ENCODE measurements at regions not wholly inside any gene's neighbourhood (a gene's known extent, or its start where the extent isn't known, plus 50 kb on each side); places are given as distances from the start of the nearest gene placed in this dataset.

GRCh38 chr7:109354552-109354951 lies 784.9 kb downstream of the DNAJB9 start:
- no peak for TF ChIP-seq YY1 (IDR thresholded peaks at IDR 0.05; ENCODE audit: insufficient read depth, insufficient read length)
- TF ChIP-seq SUZ12 (IDR thresholded peaks at IDR 0.05; ENCODE audit: extremely low read depth, insufficient read depth, insufficient read length) = no peak
- no peak for TF ChIP-seq ZNF274 (IDR thresholded peaks at IDR 0.05; ENCODE audit: low read depth, low read length)
- no peak for DNase-seq (ENCODE audit: low read depth, low spot score)
- no peak overlapping the region for H3K4me3 ChIP-seq (ENCODE audit: insufficient read length, low read depth)
- H3K9me3 ChIP-seq (ENCODE audit: insufficient read depth, low read length) = no peaks in the 10 kb centered on the region
- no peak overlapping the region for H3K9ac ChIP-seq (ENCODE audit: insufficient read length, low read depth)
- H3K27me3 ChIP-seq (ENCODE audit: insufficient read depth, insufficient read length) = no peaks in the 10 kb centered on the region
- H3K36me3 ChIP-seq (ENCODE audit: insufficient read depth, insufficient read length, low read length) = no peaks in the 10 kb centered on the region
- H3K4me1 ChIP-seq (ENCODE audit: insufficient read depth, insufficient read length) = no peaks in the 10 kb centered on the region

DNA sequence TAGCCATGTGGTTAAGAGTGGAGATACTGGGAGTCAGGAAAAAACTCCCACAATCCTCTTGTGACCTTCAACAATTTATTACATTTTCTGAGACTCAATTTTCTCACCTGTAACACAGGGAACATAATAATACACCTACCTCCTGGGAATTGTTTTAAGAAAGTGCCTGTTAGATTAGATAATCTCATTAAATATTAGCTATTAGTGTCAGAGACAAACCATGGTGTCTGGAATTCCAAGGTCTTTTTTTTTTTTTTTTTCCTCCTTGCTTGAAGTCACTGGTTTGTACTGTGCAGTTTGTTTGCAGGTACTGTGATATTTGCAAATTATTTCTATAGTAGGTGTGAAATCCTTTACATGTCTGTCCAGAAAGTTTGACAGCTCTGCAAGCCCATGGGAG lies 806.1 kb downstream of the DNAJB9 start:
- H3K4me1 ChIP-seq (ENCODE audit: insufficient read depth, insufficient read length) = no peaks in the 10 kb centered on the region
- no peaks in the 10 kb centered on the region for H3K9me3 ChIP-seq (ENCODE audit: insufficient read depth, low read length)
- H3K9ac ChIP-seq (ENCODE audit: insufficient read length, low read depth) = no peak overlapping the region
- no peaks in the 10 kb centered on the region for H3K27me3 ChIP-seq (ENCODE audit: insufficient read depth, insufficient read length)
- no peaks in the 10 kb centered on the region for H3K36me3 ChIP-seq (ENCODE audit: insufficient read depth, insufficient read length, low read length)
- H3K4me3 ChIP-seq (ENCODE audit: insufficient read length, low read depth) = no peak overlapping the region
- no peak for DNase-seq (ENCODE audit: low read depth, low spot score)
- TF ChIP-seq SUZ12 (IDR thresholded peaks at IDR 0.05; ENCODE audit: extremely low read depth, insufficient read depth, insufficient read length) = no peak
- no peak for TF ChIP-seq YY1 (IDR thresholded peaks at IDR 0.05; ENCODE audit: insufficient read depth, insufficient read length)
- no peak for TF ChIP-seq ZNF274 (IDR thresholded peaks at IDR 0.05; ENCODE audit: low read depth, low read length)

DNA sequence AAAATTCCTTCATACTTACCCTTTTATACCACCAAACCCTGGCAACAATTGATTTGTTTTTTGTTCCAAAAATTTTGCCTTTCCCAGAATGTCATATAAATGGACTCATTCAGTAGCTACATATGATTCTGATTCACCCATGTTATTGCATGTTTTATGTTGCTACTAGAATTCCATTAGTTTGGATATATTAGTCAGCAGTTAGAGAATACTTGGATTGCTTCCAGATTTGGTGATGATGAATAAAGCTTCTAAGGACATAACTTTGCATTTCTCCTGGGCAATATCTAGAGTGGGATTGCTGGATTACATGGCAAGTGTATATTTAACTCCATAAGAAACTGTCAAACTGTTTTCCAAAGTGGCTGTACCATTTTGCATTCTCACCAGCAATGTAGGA lies 806.9 kb downstream of the DNAJB9 start:
- Histone ChIP-seq H3K9ac (ENCODE audit: insufficient read length, low read depth) (no peak overlapping the region), H3K9me3 (ENCODE audit: insufficient read depth, low read length) (no peaks in the 10 kb centered on the region), H3K4me1 (ENCODE audit: insufficient read depth, insufficient read length) (no peaks in the 10 kb centered on the region), H3K4me3 (ENCODE audit: insufficient read length, low read depth) (no peak overlapping the region), H3K27me3 (ENCODE audit: insufficient read depth, insufficient read length) (no peaks in the 10 kb centered on the region), H3K36me3 (ENCODE audit: insufficient read depth, insufficient read length, low read length) (no peaks in the 10 kb centered on the region)
- DNase-seq (ENCODE audit: low read depth, low spot score) = no peak
- TF ChIP-seq SUZ12 (IDR thresholded peaks at IDR 0.05; ENCODE audit: extremely low read depth, insufficient read depth, insufficient read length) = no peak
- TF ChIP-seq ZNF274 (IDR thresholded peaks at IDR 0.05; ENCODE audit: low read depth, low read length) = no peak
- no peak for TF ChIP-seq YY1 (IDR thresholded peaks at IDR 0.05; ENCODE audit: insufficient read depth, insufficient read length)

DNA sequence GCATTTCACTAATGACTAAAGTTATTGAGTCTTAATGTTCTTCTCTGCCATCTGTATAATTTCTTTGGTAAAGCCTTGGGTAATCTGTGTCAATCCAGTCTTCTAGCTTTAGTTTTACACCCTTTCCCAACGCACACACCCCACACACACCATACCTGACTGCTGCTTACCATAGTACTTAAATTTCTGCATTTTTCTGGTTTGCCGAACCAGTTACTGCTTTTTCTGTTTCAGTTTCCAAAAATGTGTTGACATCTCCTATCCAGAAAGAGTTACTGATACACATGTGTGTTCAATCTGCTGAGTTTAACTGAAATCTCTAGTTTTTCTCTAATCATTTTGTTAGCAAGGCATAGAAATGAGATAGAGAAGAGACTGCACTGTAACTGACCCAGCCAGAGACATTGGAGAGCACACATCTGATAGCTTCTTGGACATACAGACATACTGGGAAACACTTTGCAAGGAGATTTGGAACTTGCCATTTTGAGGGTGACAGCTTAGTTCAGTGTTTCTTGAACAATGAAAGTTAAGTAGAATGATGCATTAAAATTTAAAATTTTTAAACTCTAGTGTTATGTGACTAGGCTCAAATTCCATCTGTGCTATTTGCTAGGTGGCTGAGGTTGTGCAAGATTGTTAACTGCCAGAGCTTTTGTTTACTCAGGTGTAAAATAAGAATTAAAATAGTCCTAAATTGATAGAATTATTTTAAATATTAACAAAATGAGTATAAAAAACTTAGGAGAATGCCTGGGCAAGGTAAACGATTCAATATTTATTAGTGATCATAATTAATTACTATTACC lies 807.6 kb downstream of the DNAJB9 start:
- Histone ChIP-seq H3K9ac (ENCODE audit: insufficient read length, low read depth) (no peak overlapping the region), H3K27me3 (ENCODE audit: insufficient read depth, insufficient read length) (no peaks in the 10 kb centered on the region), H3K36me3 (ENCODE audit: insufficient read depth, insufficient read length, low read length) (no peaks in the 10 kb centered on the region), H3K4me3 (ENCODE audit: insufficient read length, low read depth) (no peak overlapping the region), H3K4me1 (ENCODE audit: insufficient read depth, insufficient read length) (no peaks in the 10 kb centered on the region), H3K9me3 (ENCODE audit: insufficient read depth, low read length) (no peaks in the 10 kb centered on the region)
- TF ChIP-seq YY1 (IDR thresholded peaks at IDR 0.05; ENCODE audit: insufficient read depth, insufficient read length) = no peak
- no peak for TF ChIP-seq ZNF274 (IDR thresholded peaks at IDR 0.05; ENCODE audit: low read depth, low read length)
- TF ChIP-seq SUZ12 (IDR thresholded peaks at IDR 0.05; ENCODE audit: extremely low read depth, insufficient read depth, insufficient read length) = no peak
- no peak for DNase-seq (ENCODE audit: low read depth, low spot score)

DNA sequence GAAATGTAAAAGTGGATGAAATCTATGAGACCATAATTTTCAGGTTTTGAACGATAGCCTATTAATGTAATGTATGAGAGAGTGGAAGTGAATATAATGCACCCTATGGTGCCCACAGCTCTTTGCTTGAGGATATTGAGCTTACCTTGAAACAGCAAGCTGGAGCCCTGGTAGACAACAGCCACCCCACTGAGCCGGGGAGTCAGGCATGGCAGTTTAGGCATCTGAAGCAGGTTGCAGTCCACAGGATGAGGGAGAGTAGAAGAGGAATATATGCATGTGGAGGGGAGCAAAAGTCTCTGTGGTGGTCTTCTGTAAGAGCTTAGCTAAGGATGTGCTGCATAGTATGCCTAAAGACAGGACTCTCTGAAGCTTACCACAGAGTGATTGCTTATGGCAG lies 817.3 kb downstream of the DNAJB9 start:
- H3K9ac ChIP-seq (ENCODE audit: insufficient read length, low read depth) = no peak overlapping the region
- no peak for DNase-seq (ENCODE audit: low read depth, low spot score)
- H3K4me3 ChIP-seq (ENCODE audit: insufficient read length, low read depth) = no peak overlapping the region
- H3K27me3 ChIP-seq (ENCODE audit: insufficient read depth, insufficient read length) = no peaks in the 10 kb centered on the region
- H3K4me1 ChIP-seq (ENCODE audit: insufficient read depth, insufficient read length) = no peaks in the 10 kb centered on the region
- no peak for TF ChIP-seq ZNF274 (IDR thresholded peaks at IDR 0.05; ENCODE audit: low read depth, low read length)
- no peak for TF ChIP-seq YY1 (IDR thresholded peaks at IDR 0.05; ENCODE audit: insufficient read depth, insufficient read length)
- TF ChIP-seq SUZ12 (IDR thresholded peaks at IDR 0.05; ENCODE audit: extremely low read depth, insufficient read depth, insufficient read length) = no peak
- no peaks in the 10 kb centered on the region for H3K36me3 ChIP-seq (ENCODE audit: insufficient read depth, insufficient read length, low read length)
- H3K9me3 ChIP-seq (ENCODE audit: insufficient read depth, low read length) = no peaks in the 10 kb centered on the region

- no peak overlapping the region for H3K9ac ChIP-seq (ENCODE audit: insufficient read length, low read depth)
- H3K4me1 ChIP-seq (ENCODE audit: insufficient read depth, insufficient read length) = no peaks in the 10 kb centered on the region
- no peak for TF ChIP-seq YY1 (IDR thresholded peaks at IDR 0.05; ENCODE audit: insufficient read depth, insufficient read length)
- no peak for TF ChIP-seq SUZ12 (IDR thresholded peaks at IDR 0.05; ENCODE audit: extremely low read depth, insufficient read depth, insufficient read length)
- TF ChIP-seq ZNF274 (IDR thresholded peaks at IDR 0.05; ENCODE audit: low read depth, low read length) = no peak
- H3K9me3 ChIP-seq (ENCODE audit: insufficient read depth, low read length) = no peaks in the 10 kb centered on the region
- H3K36me3 ChIP-seq (ENCODE audit: insufficient read depth, insufficient read length, low read length) = no peaks in the 10 kb centered on the region
- H3K27me3 ChIP-seq (ENCODE audit: insufficient read depth, insufficient read length) = no peaks in the 10 kb centered on the region
- DNase-seq (ENCODE audit: low read depth, low spot score) = no peak
- H3K4me3 ChIP-seq (ENCODE audit: insufficient read length, low read depth) = no peak overlapping the region
Observed at GRCh38 chr7:109387530-109387929, 817.9 kb downstream of the DNAJB9 start.

- Histone ChIP-seq H3K4me3 (ENCODE audit: insufficient read length, low read depth) (no peak overlapping the region), H3K9ac (ENCODE audit: insufficient read length, low read depth) (no peak overlapping the region), H3K9me3 (ENCODE audit: insufficient read depth, low read length) (no peaks in the 10 kb centered on the region), H3K4me1 (ENCODE audit: insufficient read depth, insufficient read length) (no peaks in the 10 kb centered on the region), H3K36me3 (ENCODE audit: insufficient read depth, insufficient read length, low read length) (no peaks in the 10 kb centered on the region), H3K27me3 (ENCODE audit: insufficient read depth, insufficient read length) (no peaks in the 10 kb centered on the region)
- TF ChIP-seq ZNF274 (IDR thresholded peaks at IDR 0.05; ENCODE audit: low read depth, low read length) (no peak), SUZ12 (IDR thresholded peaks at IDR 0.05; ENCODE audit: extremely low read depth, insufficient read depth, insufficient read length) (no peak), YY1 (IDR thresholded peaks at IDR 0.05; ENCODE audit: insufficient read depth, insufficient read length) (no peak)
- DNase-seq (ENCODE audit: low read depth, low spot score) = no peak
Observed at GRCh38 chr7:109391240-109391639, 821.6 kb downstream of the DNAJB9 start.
